Endodermal cell (in vitro differentiated cells): ENCODE measurements at regions not wholly inside any gene's neighbourhood (a gene's known extent, or its start where the extent isn't known, plus 50 kb on each side); places are given as distances from the start of the nearest gene placed in this dataset.

Experiments
- DNase-seq: peaks from one replicate; pipeline ENCODE4 v3.0.0-alpha.2; 2017
- H3K27ac ChIP-seq: 2 replicates; pipeline ENCODE4 v1.5.1; 2013; ENCODE audit warnings: mild to moderate bottlenecking, low read depth, low read length, moderate library complexity
- H3K27me3 ChIP-seq: 2 replicates; pipeline ENCODE4 v1.6.1; 2013; ENCODE audit warnings: mild to moderate bottlenecking, low read length, moderate library complexity; ENCODE audit not compliant: insufficient read depth, control insufficient read depth, poor library complexity, severe bottlenecking
- H3K36me3 ChIP-seq: 2 replicates; pipeline ENCODE4 v1.7.0; 2013; ENCODE audit warnings: mild to moderate bottlenecking, low read length, moderate library complexity; ENCODE audit not compliant: control insufficient read depth, insufficient read depth
- H3K4me1 ChIP-seq: one replicate; pipeline ENCODE4 v1.7.0; 2013; ENCODE audit warnings: low read length; ENCODE audit not compliant: control insufficient read depth, insufficient read depth
- H3K4me3 ChIP-seq: 2 replicates; pipeline ENCODE4 v1.5.1; 2013; ENCODE audit warnings: mild to moderate bottlenecking, low read length, moderate library complexity
- H3K9ac ChIP-seq: 2 replicates; pipeline ENCODE4 v1.6.1; 2013; ENCODE audit warnings: mild to moderate bottlenecking, low read length, moderate library complexity; ENCODE audit not compliant: poor library complexity, severe bottlenecking; ENCODE audit errors: extremely low read depth
- H3K9me3 ChIP-seq: 2 replicates; pipeline ENCODE4 v1.6.1; 2013; ENCODE audit warnings: mild to moderate bottlenecking, low read length, moderate library complexity; ENCODE audit not compliant: control insufficient read depth
- H3K27ac Mint-ChIP-seq: 2 replicates; pipeline ENCODE4 v1.8.0; 2020; ENCODE audit warnings: mixed read lengths
- H3K27me3 Mint-ChIP-seq: 2 replicates; pipeline ENCODE4 v1.8.0; 2021; ENCODE audit warnings: mild to moderate bottlenecking, mixed read lengths; ENCODE audit not compliant: insufficient read depth
- H3K36me3 Mint-ChIP-seq: 2 replicates; pipeline ENCODE4 v1.8.0; 2020; ENCODE audit warnings: low read depth, mixed read lengths
- H3K4me1 Mint-ChIP-seq: 2 replicates; pipeline ENCODE4 v1.8.0; 2020; ENCODE audit warnings: mixed read lengths
- H3K4me3 Mint-ChIP-seq: 2 replicates; pipeline ENCODE4 v1.8.0; 2020; ENCODE audit warnings: mild to moderate bottlenecking, moderate library complexity, mixed read lengths
- H3K9me3 Mint-ChIP-seq: 2 replicates; pipeline ENCODE4 v1.8.0; 2020; ENCODE audit warnings: mild to moderate bottlenecking, mixed read lengths
- CTCF ChIP-seq: fragments of 200-600 bp; sonication (generic); conservative IDR thresholded peaks from 2 replicates; pipeline ENCODE4 v1.5.0; 2021; ENCODE audit warnings: antibody characterized with exemption, mild to moderate bottlenecking
- WGBS, 2 experiments: methylation state at CpG; one replicate each; pipeline versions ENCODE4 v1.1.5 to v1.1.7; 2013; ENCODE audit warnings: missing lambda C conversion rate in 2 of 2, mixed read lengths in 1 of 2; ENCODE audit not compliant: insufficient coverage in 1 of 2, insufficient read length in 1 of 2; 5-methylcytosine and 5-hydroxymethylcytosine counted together

- Mint-ChIP-seq H3K36me3 (no peaks in the 10 kb centered on the region), H3K9me3 (no peaks in the 10 kb centered on the region), H3K4me1 (peaks cover 26% of the 10 kb centered on the region), H3K27ac (no peak overlapping the region), H3K27me3 (peaks cover 2% of the 10 kb centered on the region), H3K4me3 (no peak overlapping the region)
- Histone ChIP-seq H3K36me3 (no peaks in the 10 kb centered on the region), H3K27me3 (no peaks in the 10 kb centered on the region), H3K27ac (no peak overlapping the region), H3K9me3 (no peaks in the 10 kb centered on the region), H3K9ac (no peak overlapping the region), H3K4me3 (no peak overlapping the region), H3K4me1 (peaks cover 12% of the 10 kb centered on the region)
- DNase-seq = no peak
- no peak for TF ChIP-seq CTCF
- 94 to 100% methylated on average over 1 to 3 of the region's 3 CpGs for WGBS, 2 experiments
Observed at GRCh38 chr3:64400706-64401105, 175.4 kb upstream of the PRICKLE2 start.

GRCh38 chr3:64399205-64399800, 174.0 kb upstream of the PRICKLE2 start:
- Mint-ChIP-seq H3K4me3 (no peak overlapping the region), H3K9me3 (no peaks in the 10 kb centered on the region), H3K36me3 (no peaks in the 10 kb centered on the region), H3K27ac (no peak overlapping the region), H3K27me3 (no peaks in the 10 kb centered on the region), H3K4me1 (peaks cover 26% of the 10 kb centered on the region)
- no peaks in the 10 kb centered on the region for H3K27me3 ChIP-seq
- DNase-seq = peak; percentile 78
- H3K27ac ChIP-seq = no peak overlapping the region
- peaks cover 9% of the 10 kb centered on the region for H3K4me1 ChIP-seq
- no peak overlapping the region for H3K4me3 ChIP-seq
- H3K9ac ChIP-seq = no peak overlapping the region
- no peaks in the 10 kb centered on the region for H3K9me3 ChIP-seq
- H3K36me3 ChIP-seq = no peaks in the 10 kb centered on the region
- TF ChIP-seq CTCF = peak; percentile 87

- no peaks in the 10 kb centered on the region for H3K9me3 Mint-ChIP-seq
- H3K27ac Mint-ChIP-seq = no peak overlapping the region
- no peaks in the 10 kb centered on the region for H3K27me3 ChIP-seq
- TF ChIP-seq CTCF = no peak
- peaks cover 26% of the 10 kb centered on the region for H3K4me1 Mint-ChIP-seq
- no peaks in the 10 kb centered on the region for H3K36me3 ChIP-seq
- DNase-seq = no peak
- no peak overlapping the region for H3K4me3 Mint-ChIP-seq
- no peak overlapping the region for H3K9ac ChIP-seq
- no peaks in the 10 kb centered on the region for H3K9me3 ChIP-seq
- WGBS, 2 experiments = 81% methylated on average over 4 of the region's 4 CpGs; no CpG with 5 or more reads in 1 of the 2 experiments
- H3K27me3 Mint-ChIP-seq = no peaks in the 10 kb centered on the region
- H3K4me1 ChIP-seq = peaks cover 9% of the 10 kb centered on the region
- no peaks in the 10 kb centered on the region for H3K36me3 Mint-ChIP-seq
- no peak overlapping the region for H3K4me3 ChIP-seq
- H3K27ac ChIP-seq = no peak overlapping the region
Observed at GRCh38 chr3:64398476-64398875, 173.2 kb upstream of the PRICKLE2 start.
